ENCODE measurements at regions not wholly inside any gene's neighbourhood (a gene's known extent, or its start where the extent isn't known, plus 50 kb on each side); places are given as distances from the start of the nearest gene placed in this dataset.

GRCh38 chr1:192943108-192943507 lies 116.1 kb downstream of the UCHL5 start:
- no peak for DNase-seq (ENCODE audit: low spot score)
- no peaks in the 10 kb centered on the region for H3K4me1 ChIP-seq (ENCODE audit: control insufficient read depth in 4 of 4, insufficient read depth in 4 of 4, low read length in 3 of 4)
- H3K27ac ChIP-seq (ENCODE audit: low read depth in 1 of 2, low read length in 2 of 2) = no peak overlapping the region
- no peaks in the 10 kb centered on the region for H3K9me3 ChIP-seq (ENCODE audit: control insufficient read depth in 4 of 4, low read length in 3 of 4)
- WGBS = 93% methylated on average over 3 of the region's 3 CpGs
- H3K9ac ChIP-seq (ENCODE audit: low read depth in 1 of 2, low read length in 2 of 2) = no peak overlapping the region
- no peaks in the 10 kb centered on the region for H3K27me3 ChIP-seq (ENCODE audit: control insufficient read depth in 4 of 4, insufficient read depth in 4 of 4, low read length in 3 of 4)
- no peak for TF ChIP-seq YY1 (IDR thresholded peaks at IDR 0.05)
- TF ChIP-seq RAD21 (IDR thresholded peaks at IDR 0.05) = no peak
- no peak for TF ChIP-seq FOXA1 (IDR thresholded peaks at IDR 0.05)
- no peak for TF ChIP-seq REST (IDR thresholded peaks at IDR 0.05)
- TF ChIP-seq ATF3 (IDR thresholded peaks at IDR 0.05) = no peak
- no peak for TF ChIP-seq HNF4G (IDR thresholded peaks at IDR 0.05)
- TF ChIP-seq TAF1 (conservative IDR thresholded peaks at IDR 0.05) = no peak
- no peak for TF ChIP-seq GABPA (IDR thresholded peaks at IDR 0.05 in 1 of 2, conservative IDR thresholded peaks at IDR 0.05 in 1 of 2)
- TF ChIP-seq NR2F2 (IDR thresholded peaks at IDR 0.05) = no peak
- TF ChIP-seq FOXA2 (IDR thresholded peaks at IDR 0.05) = no peak
- TF ChIP-seq CTCF (IDR thresholded peaks at IDR 0.05; ENCODE audit: low read depth, low read length, missing input control) = no peak
- no peak for TF ChIP-seq ZBTB33 (IDR thresholded peaks at IDR 0.05)
- no peak for TF ChIP-seq SP1 (IDR thresholded peaks at IDR 0.05)
- no peak for TF ChIP-seq RXRA (IDR thresholded peaks at IDR 0.05)
- no peak for TF ChIP-seq MAX (IDR thresholded peaks at IDR 0.05)
- TF ChIP-seq HNF4A (conservative IDR thresholded peaks at IDR 0.05) = no peak
- no peaks in the 10 kb centered on the region for H3K36me3 ChIP-seq (ENCODE audit: control insufficient read depth in 4 of 4, insufficient read depth in 3 of 4, low read depth in 1 of 4, low read length in 3 of 4)
- H3K4me3 ChIP-seq (ENCODE audit: low read depth in 1 of 3, low read length in 3 of 3) = no peak overlapping the region

GRCh38 chr1:192943522-192943921 lies 115.6 kb downstream of the UCHL5 start:
- TF ChIP-seq FOXA2 (IDR thresholded peaks at IDR 0.05) = no peak
- Histone ChIP-seq H3K9me3 (ENCODE audit: control insufficient read depth in 4 of 4, low read length in 3 of 4) (no peaks in the 10 kb centered on the region), H3K4me3 (ENCODE audit: low read depth in 1 of 3, low read length in 3 of 3) (no peak overlapping the region), H3K4me1 (ENCODE audit: control insufficient read depth in 4 of 4, insufficient read depth in 4 of 4, low read length in 3 of 4) (no peaks in the 10 kb centered on the region), H3K9ac (ENCODE audit: low read depth in 1 of 2, low read length in 2 of 2) (no peak overlapping the region), H3K36me3 (ENCODE audit: control insufficient read depth in 4 of 4, insufficient read depth in 3 of 4, low read depth in 1 of 4, low read length in 3 of 4) (no peaks in the 10 kb centered on the region), H3K27ac (ENCODE audit: low read depth in 1 of 2, low read length in 2 of 2) (no peak overlapping the region), H3K27me3 (ENCODE audit: control insufficient read depth in 4 of 4, insufficient read depth in 4 of 4, low read length in 3 of 4) (no peaks in the 10 kb centered on the region)
- 89% methylated on average over 1 of the region's 1 CpG for WGBS
- no peak for DNase-seq (ENCODE audit: low spot score)
